Hematopoietic multipotent progenitor cell treated with erythropoietin and hydrocortisone succinate and interleukin-3 and kit ligand, for 6 days (in vitro differentiated cells): ENCODE measurements at regions not wholly inside any gene's neighbourhood (a gene's known extent, or its start where the extent isn't known, plus 50 kb on each side); places are given as distances from the start of the nearest gene placed in this dataset.
"Not testable (repeated sequence)": the region's sequence is repeated elsewhere in the genome, so short reads cannot be mapped to it uniquely, and the experiment has no call there.

Experiments
- DNase-seq: peaks from one replicate; pipeline ENCODE4 v3.0.0-alpha.2; 2015

- no peak for DNase-seq
Measured at GRCh38 chr7:152541892-152542291, 106.1 kb upstream of the KMT2C start.

GRCh38 chr7:152539190-152539495, 103.3 kb upstream of the KMT2C start:
- not testable (repeated sequence) for DNase-seq

- DNase-seq: not testable (repeated sequence)
Measured at GRCh38 chr7:152538346-152539189, 102.8 kb upstream of the KMT2C start.

- DNase-seq: no peak
Measured at GRCh38 chr7:152537639-152538038, 101.8 kb upstream of the KMT2C start.

GRCh38 chr7:152528612-152529011, 92.8 kb upstream of the KMT2C start:
- DNase-seq: no peak

GRCh38 chr7:152527610-152528032, 91.8 kb upstream of the KMT2C start:
- no peak for DNase-seq

- DNase-seq: no peak
Measured at GRCh38 chr7:152523916-152524315, 88.1 kb upstream of the KMT2C start.

- DNase-seq: no peak
Measured at GRCh38 chr7:152522571-152523067, 86.8 kb upstream of the KMT2C start.

GRCh38 chr7:152521420-152522337, 85.9 kb upstream of the KMT2C start:
- no peak for DNase-seq

- no peak for DNase-seq
Measured at GRCh38 chr7:152520861-152521302, 85.1 kb upstream of the KMT2C start.

- no peak for DNase-seq
Measured at GRCh38 chr7:152519290-152519689, 83.5 kb upstream of the KMT2C start.

GRCh38 chr7:152516216-152516615, 80.4 kb upstream of the KMT2C start:
- DNase-seq: no peak

- DNase-seq: not testable (repeated sequence)
Measured at GRCh38 chr7:152515266-152515950, 79.6 kb upstream of the KMT2C start.

GRCh38 chr7:152514771-152515105, 78.9 kb upstream of the KMT2C start:
- no peak for DNase-seq

GRCh38 chr7:152513861-152514770, 78.3 kb upstream of the KMT2C start:
- no peak for DNase-seq

- DNase-seq: peak; percentile 29
Measured at GRCh38 chr7:152512706-152513105, 76.9 kb upstream of the KMT2C start.

- no peak for DNase-seq
Measured at GRCh38 chr7:152511736-152512135, 75.9 kb upstream of the KMT2C start.

GRCh38 chr7:152508701-152509100, 72.9 kb upstream of the KMT2C start:
- no peak for DNase-seq

GRCh38 chr7:152505606-152506005, 69.8 kb upstream of the KMT2C start:
- DNase-seq: no peak

- DNase-seq: no peak
Measured at GRCh38 chr7:152504816-152505215, 69.0 kb upstream of the KMT2C start.

GRCh38 chr7:152504367-152504766, 68.6 kb upstream of the KMT2C start:
- DNase-seq: no peak
